Neuron (in vitro differentiated cells): ENCODE measurements at regions not wholly inside any gene's neighbourhood (a gene's known extent, or its start where the extent isn't known, plus 50 kb on each side); places are given as distances from the start of the nearest gene placed in this dataset.

Experiments
- H2AFZ ChIP-seq: one replicate; pipeline ENCODE4 v1.6.1; 2013; ENCODE audit warnings: low read depth, mild to moderate bottlenecking, inconsistent platforms, low read length, moderate library complexity
- H3K27me3 ChIP-seq: one replicate; pipeline ENCODE4 v1.6.1; 2013; ENCODE audit warnings: low read length; ENCODE audit not compliant: insufficient read depth
- H3K36me3 ChIP-seq: one replicate; pipeline ENCODE4 v1.6.1; 2013; ENCODE audit warnings: low read length; ENCODE audit not compliant: insufficient read depth
- H3K4me1 ChIP-seq: one replicate; pipeline ENCODE4 v1.6.1; 2013; ENCODE audit warnings: low read length; ENCODE audit not compliant: insufficient read depth
- H3K4me3 ChIP-seq: 2 replicates; pipeline ENCODE4 v1.5.1; 2013; ENCODE audit warnings: mild to moderate bottlenecking, low read length, moderate library complexity
- H3K9me3 ChIP-seq: one replicate; pipeline ENCODE4 v1.6.1; 2013; ENCODE audit warnings: low read length

- H3K27me3 ChIP-seq = no peaks in the 10 kb centered on the region
- H2AFZ ChIP-seq = no peak overlapping the region
- no peaks in the 10 kb centered on the region for H3K36me3 ChIP-seq
- H3K4me3 ChIP-seq = no peak overlapping the region
- no peaks in the 10 kb centered on the region for H3K9me3 ChIP-seq
- no peaks in the 10 kb centered on the region for H3K4me1 ChIP-seq
Measured at GRCh38 chr9:23278561-23278960, 547.5 kb downstream of the ELAVL2 start.

GRCh38 chr9:23287390-23287789 lies 538.6 kb downstream of the ELAVL2 start:
- H3K27me3 ChIP-seq = no peaks in the 10 kb centered on the region
- H3K36me3 ChIP-seq = no peaks in the 10 kb centered on the region
- no peak overlapping the region for H3K4me3 ChIP-seq
- peaks cover 2% of the 10 kb centered on the region for H3K4me1 ChIP-seq
- H3K9me3 ChIP-seq = no peaks in the 10 kb centered on the region
- no peak overlapping the region for H2AFZ ChIP-seq

GRCh38 chr9:23288545-23288944 lies 537.5 kb downstream of the ELAVL2 start:
- peaks cover 2% of the 10 kb centered on the region for H3K4me1 ChIP-seq
- no peaks in the 10 kb centered on the region for H3K27me3 ChIP-seq

GRCh38 chr9:23290973-23291372 lies 535.1 kb downstream of the ELAVL2 start:
- Histone ChIP-seq H3K4me3 (no peak overlapping the region), H3K36me3 (no peaks in the 10 kb centered on the region), H2AFZ (no peak overlapping the region), H3K4me1 (peaks cover 2% of the 10 kb centered on the region), H3K27me3 (no peaks in the 10 kb centered on the region), H3K9me3 (no peaks in the 10 kb centered on the region)

More at GRCh38 chr9:23288545-23288944, 537.5 kb downstream of the ELAVL2 start:
- Histone ChIP-seq H3K9me3 (no peaks in the 10 kb centered on the region), H3K4me3 (no peak overlapping the region), H2AFZ (no peak overlapping the region), H3K36me3 (no peaks in the 10 kb centered on the region)

GRCh38 chr9:23302281-23302680 lies 523.8 kb downstream of the ELAVL2 start:
- no peak overlapping the region for H2AFZ ChIP-seq
- no peaks in the 10 kb centered on the region for H3K27me3 ChIP-seq
- no peak overlapping the region for H3K4me3 ChIP-seq
- no peaks in the 10 kb centered on the region for H3K4me1 ChIP-seq
- no peaks in the 10 kb centered on the region for H3K36me3 ChIP-seq
- no peaks in the 10 kb centered on the region for H3K9me3 ChIP-seq

- Histone ChIP-seq H3K9me3 (no peaks in the 10 kb centered on the region), H3K27me3 (no peaks in the 10 kb centered on the region), H3K4me3 (no peak overlapping the region), H3K4me1 (no peaks in the 10 kb centered on the region), H3K36me3 (no peaks in the 10 kb centered on the region), H2AFZ (no peak overlapping the region)
Measured at GRCh38 chr9:23306731-23307130, 519.3 kb downstream of the ELAVL2 start.

- Histone ChIP-seq H3K4me3 (no peak overlapping the region), H3K36me3 (no peaks in the 10 kb centered on the region), H2AFZ (no peak overlapping the region), H3K27me3 (no peaks in the 10 kb centered on the region), H3K4me1 (no peaks in the 10 kb centered on the region), H3K9me3 (no peaks in the 10 kb centered on the region)
Measured at GRCh38 chr9:23307731-23308513, 518.1 kb downstream of the ELAVL2 start.

GRCh38 chr9:23309800-23310199 lies 516.2 kb downstream of the ELAVL2 start:
- Histone ChIP-seq H3K4me1 (no peaks in the 10 kb centered on the region), H3K9me3 (no peaks in the 10 kb centered on the region), H3K27me3 (no peaks in the 10 kb centered on the region), H3K4me3 (no peak overlapping the region), H3K36me3 (no peaks in the 10 kb centered on the region), H2AFZ (no peak overlapping the region)

- Histone ChIP-seq H3K4me1 (no peaks in the 10 kb centered on the region), H3K36me3 (no peaks in the 10 kb centered on the region), H3K9me3 (no peaks in the 10 kb centered on the region), H2AFZ (no peak overlapping the region), H3K27me3 (no peaks in the 10 kb centered on the region), H3K4me3 (no peak overlapping the region)
Measured at GRCh38 chr9:23314247-23314646, 511.8 kb downstream of the ELAVL2 start.

- Histone ChIP-seq H3K9me3 (no peaks in the 10 kb centered on the region), H3K27me3 (no peaks in the 10 kb centered on the region), H2AFZ (no peak overlapping the region), H3K4me1 (peaks cover 7% of the 10 kb centered on the region), H3K36me3 (no peaks in the 10 kb centered on the region), H3K4me3 (no peak overlapping the region)
Measured at GRCh38 chr9:23319092-23319491, 506.9 kb downstream of the ELAVL2 start.

GRCh38 chr9:23321049-23321448 lies 505.0 kb downstream of the ELAVL2 start:
- Histone ChIP-seq H3K4me3 (no peak overlapping the region), H2AFZ (no peak overlapping the region), H3K9me3 (no peaks in the 10 kb centered on the region), H3K36me3 (no peaks in the 10 kb centered on the region), H3K27me3 (no peaks in the 10 kb centered on the region), H3K4me1 (peaks cover 7% of the 10 kb centered on the region)

GRCh38 chr9:23322392-23322791 lies 503.6 kb downstream of the ELAVL2 start:
- H3K36me3 ChIP-seq = no peaks in the 10 kb centered on the region

GRCh38 chr9:23324511-23324910 lies 501.5 kb downstream of the ELAVL2 start:
- no peaks in the 10 kb centered on the region for H3K36me3 ChIP-seq
- H3K27me3 ChIP-seq = no peaks in the 10 kb centered on the region
- H3K4me1 ChIP-seq = peaks cover 7% of the 10 kb centered on the region
- no peaks in the 10 kb centered on the region for H3K9me3 ChIP-seq
- no peak overlapping the region for H2AFZ ChIP-seq
- H3K4me3 ChIP-seq = no peak overlapping the region

More at GRCh38 chr9:23322392-23322791, 503.6 kb downstream of the ELAVL2 start:
- Histone ChIP-seq H3K27me3 (no peaks in the 10 kb centered on the region), H3K9me3 (no peaks in the 10 kb centered on the region), H3K4me1 (peaks cover 7% of the 10 kb centered on the region), H2AFZ (no peak overlapping the region), H3K4me3 (no peak overlapping the region)

- Histone ChIP-seq H3K27me3 (no peaks in the 10 kb centered on the region), H3K36me3 (no peaks in the 10 kb centered on the region), H3K9me3 (no peaks in the 10 kb centered on the region), H3K4me1 (peaks cover 3% of the 10 kb centered on the region), H3K4me3 (no peak overlapping the region), H2AFZ (no peak overlapping the region)
Measured at GRCh38 chr9:23326597-23326996, 499.4 kb downstream of the ELAVL2 start.
